Putamen (tissue), 1 donor: ENCODE measurements at regions not wholly inside any gene's neighbourhood (a gene's known extent, or its start where the extent isn't known, plus 50 kb on each side); places are given as distances from the start of the nearest gene placed in this dataset.

Experiments used
- DNase-seq: peaks from one replicate; pipeline ENCODE4 v3.0.0-alpha.2; 2016; ENCODE audit warnings: low spot score

DNA sequence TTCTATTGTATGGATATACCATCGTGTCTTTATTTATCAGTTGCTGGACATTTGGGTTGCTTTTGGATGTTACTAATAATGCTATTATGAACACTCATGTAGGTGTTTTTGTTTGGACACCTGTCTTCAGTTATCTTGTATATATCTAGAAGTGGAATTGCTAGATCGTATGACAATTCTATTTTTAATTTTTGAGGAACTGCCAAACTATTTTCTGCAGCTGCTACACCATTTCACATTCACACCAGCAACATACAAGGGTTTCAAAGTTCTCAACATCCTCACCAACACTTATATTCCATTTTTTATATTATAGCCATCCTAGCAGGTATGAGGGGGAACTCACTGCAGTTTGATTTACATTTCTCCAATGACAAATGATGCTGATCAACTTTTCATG, 324.6 kb downstream of the CAAP1 start:
- no peak for DNase-seq

DNA sequence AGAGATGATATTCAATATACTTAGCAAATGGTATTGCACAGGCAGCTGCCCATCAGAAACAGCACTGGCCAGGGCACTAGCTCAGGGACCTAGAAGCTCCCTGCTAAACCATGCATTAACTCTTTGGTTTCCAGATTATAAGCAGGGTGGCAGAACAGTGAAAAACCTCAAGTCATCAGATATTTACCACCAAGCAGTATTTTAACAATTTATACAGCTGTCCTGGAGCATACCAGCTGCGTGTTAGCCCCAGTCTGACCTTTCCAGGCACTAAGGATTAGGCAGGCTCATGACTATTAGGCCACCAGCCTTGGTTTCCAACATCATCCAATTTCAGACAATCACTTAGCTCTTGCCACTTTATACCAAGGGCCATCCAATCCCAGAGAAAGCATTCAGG, 326.5 kb downstream of the CAAP1 start:
- no peak for DNase-seq

- no peak for DNase-seq
Observed at GRCh38 chr9:26565118-26565517, 327.5 kb downstream of the CAAP1 start.

GRCh38 chr9:26562338-26562737, 330.3 kb downstream of the CAAP1 start:
- DNase-seq = no peak

DNA sequence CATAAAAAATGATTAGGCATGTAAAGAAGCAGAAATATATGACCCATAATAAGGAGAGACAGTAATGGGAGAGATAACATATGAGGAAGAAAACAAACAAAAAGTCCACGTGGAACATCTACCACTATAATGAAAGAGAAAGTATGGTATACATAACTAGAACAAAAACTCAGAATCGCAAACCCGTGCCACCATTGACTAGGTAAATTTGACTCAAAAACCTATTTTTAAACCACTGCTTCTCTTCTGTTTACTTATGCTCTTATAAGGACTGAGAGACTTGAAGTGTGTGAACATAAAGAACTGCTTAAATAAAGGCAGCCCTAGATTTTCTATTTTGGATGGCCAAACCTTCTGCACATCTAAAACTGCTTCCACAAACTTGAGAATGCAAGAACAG, 330.7 kb downstream of the CAAP1 start:
- DNase-seq = no peak

- DNase-seq = no peak
Observed at GRCh38 chr9:26559506-26559905, 333.1 kb downstream of the CAAP1 start.

- peak; percentile 3 for DNase-seq
Observed at GRCh38 chr9:26551971-26552370, 340.6 kb downstream of the CAAP1 start.

DNA sequence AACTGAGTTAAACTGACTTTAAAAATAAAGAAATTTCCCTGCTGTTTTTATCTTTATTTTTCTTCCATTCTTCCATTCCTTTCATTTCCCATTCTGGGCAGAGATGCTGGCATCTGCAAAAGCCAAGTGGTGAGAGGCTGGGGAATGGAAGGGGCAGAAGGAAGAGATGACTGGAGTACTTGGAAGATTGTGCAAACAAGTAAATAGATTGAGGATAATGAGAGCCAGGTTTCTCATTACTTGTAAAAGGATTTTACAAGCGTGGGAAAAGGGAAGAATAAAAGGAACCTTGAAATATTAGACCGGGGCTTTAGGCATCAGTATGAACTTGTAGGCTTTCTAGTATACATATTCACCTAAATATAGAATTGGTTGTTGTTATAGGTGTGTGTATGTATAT, 341.2 kb downstream of the CAAP1 start:
- DNase-seq = peak; percentile 5

DNA sequence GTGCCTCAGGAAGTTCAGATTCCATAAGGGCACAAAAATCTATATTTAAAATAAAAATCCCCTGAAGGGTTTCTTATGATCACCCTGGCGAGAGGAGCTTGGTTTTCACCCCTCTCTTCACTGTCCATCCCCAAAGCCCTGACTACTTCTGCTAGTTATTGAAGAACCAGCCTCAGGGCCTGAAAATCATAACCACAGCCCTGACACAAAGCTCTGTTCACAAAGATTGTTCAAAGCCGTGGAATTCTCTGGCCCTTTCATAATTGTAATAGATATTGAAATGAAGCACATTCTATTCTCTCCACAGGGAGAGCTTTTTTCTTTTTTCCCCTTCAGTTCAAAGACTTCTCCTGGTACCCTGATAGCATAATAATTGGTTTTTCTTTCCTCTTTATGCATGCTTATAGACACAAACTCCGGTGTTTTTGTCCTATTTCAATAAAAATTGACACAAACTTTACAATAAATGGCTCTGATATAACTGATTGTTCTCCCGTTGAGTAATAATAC, 343.8 kb downstream of the CAAP1 start:
- no peak for DNase-seq

DNA sequence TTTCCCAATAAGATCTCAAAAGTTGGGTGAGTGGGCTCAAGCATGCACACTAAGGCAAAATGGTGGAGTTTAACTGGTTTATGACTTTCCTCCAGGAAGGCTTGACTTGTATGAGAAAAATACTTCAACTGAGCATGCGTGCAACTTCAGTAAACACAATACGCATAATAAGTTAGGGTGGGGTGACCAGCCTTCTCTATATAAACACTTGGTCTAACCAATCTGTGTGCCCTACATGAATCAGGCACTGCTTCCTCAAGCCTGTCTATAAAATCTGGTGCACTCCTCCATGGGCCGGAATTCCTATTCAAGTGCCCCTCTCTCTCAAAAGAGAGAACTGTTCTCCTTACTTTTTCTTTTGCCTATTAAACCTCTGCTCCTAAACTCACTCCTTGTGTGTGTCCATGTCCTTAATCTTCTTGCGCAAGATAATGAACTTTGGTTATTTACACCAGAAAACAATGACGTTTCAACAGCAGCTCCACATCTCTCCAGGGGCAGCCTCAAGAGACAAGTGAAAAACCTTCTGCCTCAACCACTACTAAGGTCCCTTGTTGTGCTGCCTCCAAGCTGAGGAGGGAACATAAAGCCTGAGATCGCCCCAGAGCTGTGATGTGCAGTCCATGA, 352.6 kb downstream of the CAAP1 start:
- DNase-seq = no peak

GRCh38 chr9:26537211-26537610, 355.4 kb downstream of the CAAP1 start:
- DNase-seq = no peak

DNA sequence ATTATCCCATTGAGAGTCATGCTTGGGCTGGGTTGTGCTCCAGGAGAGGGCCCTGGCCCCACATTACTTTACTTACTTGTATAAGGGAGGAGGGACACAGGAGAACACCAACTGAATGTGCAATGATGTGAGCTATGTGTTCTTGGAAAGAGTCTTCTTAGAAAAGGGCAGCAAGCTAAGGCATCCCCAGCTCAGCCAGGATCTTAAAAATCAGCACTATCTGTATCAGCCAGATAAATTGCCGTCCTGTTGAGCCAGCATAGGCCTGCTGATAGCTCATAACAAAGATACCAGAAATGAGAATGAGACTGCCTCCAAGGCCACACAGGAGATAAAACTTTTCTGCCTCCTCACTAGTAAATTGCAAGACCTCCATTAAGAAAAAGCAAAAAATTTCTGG, 357.5 kb downstream of the CAAP1 start:
- DNase-seq = no peak

DNA sequence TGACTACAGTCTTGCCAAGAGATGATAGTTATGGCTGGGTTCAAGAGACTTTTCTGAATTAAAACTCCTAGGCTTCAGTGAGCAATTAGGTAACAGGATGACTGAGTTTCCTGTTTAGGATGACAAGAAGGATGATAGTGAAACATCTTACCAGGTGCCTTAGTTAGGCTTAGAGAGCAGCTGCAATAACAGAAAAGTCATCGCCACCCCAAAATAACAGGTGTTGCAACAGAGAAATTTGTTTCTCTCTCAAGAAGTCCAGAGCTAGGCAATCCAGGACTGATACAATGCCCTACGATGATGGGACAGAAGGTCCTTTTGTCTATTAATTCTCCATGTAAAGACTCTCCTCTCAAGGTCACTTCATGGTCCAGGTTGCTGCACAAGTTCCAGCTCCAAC, 361.8 kb downstream of the CAAP1 start:
- DNase-seq = no peak

DNA sequence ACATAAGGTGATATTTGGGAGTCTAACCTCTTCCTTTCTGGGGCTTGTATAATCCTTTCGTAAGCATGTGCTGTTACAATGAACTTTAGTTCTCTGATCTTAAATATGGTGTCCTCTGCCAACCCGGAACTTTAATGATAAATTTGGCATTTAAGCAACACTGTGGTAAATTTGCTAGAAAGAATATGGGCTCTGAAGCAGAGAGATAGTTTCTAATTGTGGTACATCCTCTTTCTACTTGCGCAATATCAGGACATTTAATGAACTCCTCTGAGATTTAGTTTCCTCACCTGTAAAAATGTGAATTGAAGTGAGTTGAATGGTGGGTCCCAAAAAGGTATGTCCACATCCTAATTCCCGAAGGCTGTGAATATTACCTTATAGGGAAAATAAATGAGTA, 364.7 kb downstream of the CAAP1 start:
- DNase-seq = no peak

DNA sequence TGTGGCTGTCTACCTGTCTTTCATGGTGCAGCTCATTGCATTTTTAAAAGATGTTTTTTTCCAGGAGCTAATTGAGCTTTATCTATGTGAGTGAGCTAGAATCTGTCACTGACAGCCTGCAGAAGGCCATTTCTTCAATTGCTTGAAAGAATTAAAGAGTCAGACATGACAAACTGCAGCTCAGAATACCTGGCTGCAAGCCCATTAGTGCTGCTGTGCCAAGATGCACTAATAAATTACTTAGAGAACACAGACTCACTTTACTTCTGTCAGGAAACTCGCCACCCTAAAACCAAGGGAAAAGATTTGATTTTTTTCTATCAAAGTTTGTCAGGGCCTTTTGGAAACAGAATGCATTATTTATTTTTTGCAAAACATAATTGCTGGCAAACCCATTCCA, 368.3 kb downstream of the CAAP1 start:
- DNase-seq = peak; percentile 2

- DNase-seq = no peak
Observed at GRCh38 chr9:26523577-26523976, 369.0 kb downstream of the CAAP1 start.

- DNase-seq = no peak
Observed at GRCh38 chr9:26520141-26520540, 372.5 kb downstream of the CAAP1 start.

DNA sequence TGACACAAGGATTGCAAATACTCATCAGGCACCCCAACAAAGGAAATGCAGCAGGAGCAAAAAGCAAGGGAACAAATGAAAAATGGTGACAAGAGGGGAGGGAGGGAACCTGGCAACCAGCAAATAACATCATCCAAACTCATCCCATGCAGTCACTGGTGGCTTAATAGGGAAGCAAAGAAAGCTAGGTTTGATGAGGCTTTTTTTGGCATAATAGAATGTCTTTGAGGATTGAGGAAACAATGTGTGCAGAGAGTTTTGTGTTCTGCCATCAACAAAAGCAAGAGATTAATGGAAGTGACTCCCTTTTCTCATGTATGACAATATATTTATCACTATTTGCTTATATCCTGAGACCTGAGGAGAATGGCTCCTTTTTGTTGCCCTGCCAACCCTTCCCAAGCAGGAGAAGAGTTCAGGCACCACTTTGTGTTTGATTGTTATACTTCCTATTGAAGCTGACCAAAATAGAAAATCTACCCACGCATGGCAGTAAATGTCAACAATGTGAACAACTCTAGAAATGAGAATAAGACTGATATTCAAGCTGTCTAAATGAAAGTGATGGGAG, 375.7 kb downstream of the CAAP1 start:
- no peak for DNase-seq

DNA sequence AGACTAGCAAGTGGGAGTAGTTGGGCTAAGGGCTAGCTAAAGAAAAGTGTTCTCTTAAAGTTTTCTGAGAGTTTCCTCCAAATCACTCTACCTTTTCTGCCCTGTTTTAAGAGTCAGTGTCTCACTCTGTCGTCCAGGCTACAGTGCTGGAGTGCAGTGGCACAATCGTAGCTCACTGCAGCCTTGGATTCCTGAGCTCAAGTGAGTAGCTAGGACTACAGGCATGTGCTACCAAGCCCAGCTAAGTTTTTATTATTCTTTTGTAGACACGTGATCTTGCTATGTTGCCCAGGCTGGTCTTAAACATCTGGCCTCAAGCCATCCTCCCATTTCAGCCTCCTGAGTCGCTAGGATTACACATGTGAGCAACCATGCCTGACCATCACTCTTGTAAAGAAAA, 378.9 kb downstream of the CAAP1 start:
- no peak for DNase-seq

DNA sequence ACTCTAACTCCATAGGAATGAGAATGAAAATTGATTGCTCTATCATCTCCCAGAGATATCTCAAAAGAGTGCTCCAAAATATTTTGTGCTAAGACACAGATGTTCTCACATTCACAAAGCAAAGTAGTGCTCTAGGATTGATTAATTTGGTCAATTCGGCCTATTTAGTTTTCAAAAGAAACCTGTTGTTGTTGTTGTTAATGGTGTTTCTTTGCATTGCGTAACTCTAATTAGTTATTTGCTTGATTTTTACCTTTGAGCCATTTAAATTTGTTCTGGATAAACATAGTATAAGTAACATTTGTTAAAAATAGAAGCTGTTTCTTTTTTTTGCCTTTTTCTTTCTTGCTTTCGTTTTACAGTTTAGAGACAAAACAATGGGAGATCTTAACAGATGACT, 382.5 kb downstream of the CAAP1 start:
- DNase-seq = no peak

DNA sequence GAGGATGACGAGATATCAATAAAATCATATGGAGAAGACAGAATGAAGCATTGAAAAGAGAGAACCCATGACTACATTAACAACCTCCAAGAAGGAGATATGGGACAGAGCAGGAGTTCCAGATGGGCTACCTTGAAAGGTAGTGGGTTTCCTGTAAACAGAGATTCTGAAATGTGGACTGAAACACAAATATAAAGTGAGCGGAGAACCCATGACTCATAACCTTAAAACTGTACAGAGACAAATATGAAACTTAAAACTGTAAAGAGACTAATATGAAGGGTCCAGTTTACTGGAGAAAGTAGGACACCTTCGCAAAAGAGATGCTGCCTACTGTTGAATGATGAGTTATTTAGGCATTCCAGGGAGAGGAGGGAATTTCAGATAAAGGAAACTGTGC, 383.7 kb downstream of the CAAP1 start:
- no peak for DNase-seq

GRCh38 chr9:26504057-26504456, 388.5 kb downstream of the CAAP1 start:
- DNase-seq = no peak

DNA sequence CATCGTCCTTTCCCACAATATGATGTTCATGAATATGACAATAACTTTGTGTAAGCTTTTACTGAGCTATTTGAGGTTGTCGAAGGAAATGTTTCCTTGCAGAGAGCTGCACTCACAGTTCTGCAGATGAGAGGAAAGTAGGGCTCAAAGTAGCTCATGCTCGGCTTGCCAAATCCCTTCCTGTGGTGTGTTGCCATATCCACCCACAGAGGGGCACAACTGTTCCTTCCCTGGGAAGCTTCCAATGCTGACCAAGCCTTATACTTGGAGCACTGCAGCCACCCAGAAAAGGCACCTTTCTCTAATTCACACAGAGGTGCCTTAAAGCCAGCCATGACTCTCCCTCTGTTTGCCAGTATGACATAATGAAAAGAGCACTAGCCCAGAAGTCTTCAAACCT, 390.3 kb downstream of the CAAP1 start:
- no peak for DNase-seq

- DNase-seq = no peak
Observed at GRCh38 chr9:26500471-26500870, 392.1 kb downstream of the CAAP1 start.
